Motor neuron (in vitro differentiated cells): ENCODE measurements at regions not wholly inside any gene's neighbourhood (a gene's known extent, or its start where the extent isn't known, plus 50 kb on each side); places are given as distances from the start of the nearest gene placed in this dataset.
"Not testable (repeated sequence)": the region's sequence is repeated elsewhere in the genome, so short reads cannot be mapped to it uniquely, and the experiment has no call there.

ENCODE experiments used
- ATAC-seq, 8 experiments: fragments of 200-7000 bp; cut with Tn5 transposase; replicated peaks in 6 of 8; 2 replicates each; pipeline ENCODE4 v1.8.0; 2021; ENCODE audit warnings: mild to moderate bottlenecking in 8 of 8, moderate library complexity in 8 of 8
- H3K27ac ChIP-seq, 2 donors: fragments of 250-450 bp; sonication (Bioruptor Pico); 2 replicates each; pipeline ENCODE4 v1.9.0; 2021; ENCODE audit warnings: antibody characterized with exemption in 2 of 2, mild to moderate bottlenecking in 2 of 2, moderate library complexity in 1 of 2
- H3K4me1 ChIP-seq, 2 donors: fragments of 250-450 bp; sonication (Bioruptor Pico); replicated peaks in 1 of 2; 2 replicates each; pipeline ENCODE4 v1.6.1; 2021; ENCODE audit warnings: antibody characterized with exemption in 2 of 2, mild to moderate bottlenecking in 2 of 2, moderate library complexity in 1 of 2
- H3K4me3 ChIP-seq, 5 donors: fragments of 250-450 bp; sonication (Bioruptor Pico); 2 replicates each; pipeline ENCODE4 v1.9.0; 2021; ENCODE audit warnings: antibody characterized with exemption in 5 of 5, mild to moderate bottlenecking in 5 of 5, moderate library complexity in 4 of 5
- WGBS, 10 experiments: fragments of 450-650 bp; shearing (Covaris generic); methylation state at CpG; one replicate each; pipeline ENCODE4 v1.0.0; 2022; 5-methylcytosine and 5-hydroxymethylcytosine counted together
- in situ Hi-C, 9 experiments: fragments of 400-800 bp; cut with MboI; loops; one replicate each; pipeline ENCODE4 v1.15.0; 2021; ENCODE audit warnings: low sequenced_read_pairs in 9 of 9, low pct_unique_long_range_greater_than_20kb in 2 of 9; ENCODE audit not compliant: unreplicated experiment in 9 of 9

GRCh38 chr7:16268821-16269768 is 152.2 kb downstream of the CRPPA start:
- WGBS, 10 experiments, result 64 to 100% (median 81%) methylated on average over 2 to 12 of the region's 12 CpGs
- in situ Hi-C loops, result no loop called here
- Histone ChIP-seq H3K27ac (no peak overlapping the region), H3K4me1 (no peaks in the 10 kb centered on the region), H3K4me3 (no peak overlapping the region)
- ATAC-seq, result peak in 2 of 8 experiments; percentile 22 to 55

DNA sequence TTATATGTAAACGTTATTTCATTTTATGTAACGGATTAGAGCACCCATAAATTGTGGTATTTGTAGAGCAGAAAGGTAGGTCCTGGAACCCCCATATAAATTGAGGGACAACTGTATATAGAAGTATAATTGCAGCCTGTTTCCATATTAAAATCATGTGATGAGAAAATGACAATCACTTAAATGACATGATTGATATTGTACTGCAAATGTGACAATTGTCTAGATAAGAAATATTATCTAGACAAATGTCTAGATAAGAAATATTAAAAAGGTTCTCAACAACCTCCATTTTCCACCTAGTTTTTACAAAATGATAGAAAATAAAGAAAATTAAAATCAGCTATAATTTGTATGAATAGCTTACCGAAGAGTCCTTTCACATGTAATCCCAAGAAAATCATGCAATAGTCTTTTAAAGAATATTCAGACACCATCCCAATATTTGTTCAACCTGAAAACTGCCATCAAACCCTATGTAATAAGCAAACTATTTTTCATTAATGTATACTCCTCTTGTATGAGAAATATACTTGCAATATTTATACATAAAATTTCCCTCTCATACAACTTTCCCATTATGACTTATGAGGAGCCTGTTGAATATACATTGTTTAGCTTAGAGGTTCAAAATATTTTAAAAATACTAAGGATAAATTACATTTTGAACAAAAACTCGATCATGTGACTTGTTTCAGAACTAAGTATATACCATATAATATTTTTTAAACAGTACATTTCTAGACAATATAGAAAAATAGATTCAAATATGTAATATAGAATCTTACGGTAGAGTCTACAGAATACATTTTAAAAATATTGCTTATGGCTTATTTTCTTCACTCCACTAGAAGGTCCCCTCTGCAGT is 153.2 kb downstream of the CRPPA start:
- ATAC-seq, result no peak
- in situ Hi-C loops, result no loop called here
- Histone ChIP-seq H3K4me1 (no peaks in the 10 kb centered on the region), H3K27ac (no peak overlapping the region), H3K4me3 (no peak overlapping the region)
- 59 to 100% (median 89%) methylated on average over 2 to 5 of the region's 5 CpGs for WGBS, 10 experiments

DNA sequence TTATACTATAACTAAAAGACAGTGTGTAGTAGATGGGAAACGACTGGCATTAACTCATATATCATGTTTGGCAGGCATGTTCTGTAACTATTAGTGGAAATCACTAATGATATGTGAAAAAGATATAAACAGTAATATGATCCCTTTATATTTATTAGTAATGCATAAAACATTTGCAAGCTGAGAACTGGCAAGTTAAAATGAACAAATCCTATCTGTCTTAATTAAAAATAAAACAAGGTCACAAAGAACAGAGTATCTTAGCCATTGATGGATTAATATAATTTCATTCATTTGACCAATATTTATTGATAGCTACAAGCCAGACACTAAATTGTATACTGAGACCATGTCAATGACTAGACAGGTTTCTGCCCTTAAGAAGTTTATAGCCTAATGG is 154.5 kb downstream of the CRPPA start:
- Histone ChIP-seq H3K4me1 (no peaks in the 10 kb centered on the region), H3K4me3 (no peak overlapping the region), H3K27ac (no peak overlapping the region)
- no peak for ATAC-seq
- 20 to 100% (median 83%) methylated on average over 1 of the region's 1 CpG; no CpG with 5 or more reads in 4 of the 10 experiments for WGBS, 10 experiments
- in situ Hi-C loops, result no loop called here

- H3K4me3 ChIP-seq, H3K27ac ChIP-seq, ATAC-seq, H3K4me1 ChIP-seq, in situ Hi-C loops: not testable (repeated sequence)
- WGBS, 10 experiments, result 56 to 100% (median 90%) methylated on average over 1 to 7 of the region's 9 CpGs; no CpG with 5 or more reads in 1 of the 10 experiments
Observed at GRCh38 chr7:16266470-16266869, 154.9 kb downstream of the CRPPA start.

GRCh38 chr7:16265863-16266458 is 155.4 kb downstream of the CRPPA start:
- in situ Hi-C loops, result no loop called here
- Histone ChIP-seq H3K4me3 (no peak overlapping the region), H3K4me1 (no peaks in the 10 kb centered on the region), H3K27ac (no peak overlapping the region)
- ATAC-seq, result no peak
- 57 to 100% (median 92%) methylated on average over 1 to 2 of the region's 3 CpGs; no CpG with 5 or more reads in 3 of the 10 experiments for WGBS, 10 experiments

- no peak for ATAC-seq
- Histone ChIP-seq H3K27ac (no peak overlapping the region), H3K4me3 (no peak overlapping the region), H3K4me1 (no peaks in the 10 kb centered on the region)
- WGBS, 10 experiments, result 62 to 95% (median 81%) methylated on average over 2 to 6 of the region's 7 CpGs
- in situ Hi-C loops, result no loop called here
Observed at GRCh38 chr7:16264823-16265804, 156.2 kb downstream of the CRPPA start.

DNA sequence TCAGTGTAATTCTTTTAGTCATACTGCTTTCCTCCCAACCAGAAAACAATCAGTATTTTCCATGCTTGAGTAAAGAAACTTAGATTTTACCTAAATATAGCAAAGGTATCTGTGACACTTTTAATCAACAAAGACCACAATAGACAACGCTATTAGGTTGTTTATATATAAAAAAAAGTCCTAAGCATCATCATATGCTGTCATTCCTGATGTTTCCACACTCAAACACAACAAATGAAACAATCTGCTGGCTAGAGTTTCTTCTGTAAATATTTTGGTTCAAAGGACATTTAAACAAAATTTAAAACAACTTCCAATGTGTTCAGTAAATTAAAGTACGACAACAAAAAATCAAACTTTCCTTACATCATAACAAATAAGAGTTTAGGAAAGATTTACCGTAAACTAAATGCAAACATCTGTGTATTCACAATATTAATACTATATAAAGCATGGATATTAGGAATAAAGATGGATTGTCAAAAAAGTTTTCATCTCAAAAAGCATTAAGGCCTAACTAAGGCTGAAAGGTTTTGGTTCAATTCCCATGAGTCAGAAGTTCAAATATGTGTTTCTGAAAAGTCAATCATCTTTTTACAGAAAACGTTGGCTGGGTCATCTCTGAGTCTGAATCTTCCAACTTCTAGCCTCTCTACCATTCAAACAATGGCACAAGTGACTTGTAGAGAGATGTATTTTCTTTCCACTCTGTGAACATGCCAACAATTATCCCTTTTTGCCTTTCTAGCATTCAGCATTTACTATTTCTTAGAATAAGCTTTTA is 157.1 kb downstream of the CRPPA start:
- H3K4me1 ChIP-seq, result no peaks in the 10 kb centered on the region
- in situ Hi-C loops, result no loop called here
- ATAC-seq, result no peak
- H3K4me3 ChIP-seq, result no peak overlapping the region
- no peak overlapping the region for H3K27ac ChIP-seq
- 46 to 100% (median 83%) methylated on average over 1 to 4 of the region's 4 CpGs; no CpG with 5 or more reads in 1 of the 10 experiments for WGBS, 10 experiments

DNA sequence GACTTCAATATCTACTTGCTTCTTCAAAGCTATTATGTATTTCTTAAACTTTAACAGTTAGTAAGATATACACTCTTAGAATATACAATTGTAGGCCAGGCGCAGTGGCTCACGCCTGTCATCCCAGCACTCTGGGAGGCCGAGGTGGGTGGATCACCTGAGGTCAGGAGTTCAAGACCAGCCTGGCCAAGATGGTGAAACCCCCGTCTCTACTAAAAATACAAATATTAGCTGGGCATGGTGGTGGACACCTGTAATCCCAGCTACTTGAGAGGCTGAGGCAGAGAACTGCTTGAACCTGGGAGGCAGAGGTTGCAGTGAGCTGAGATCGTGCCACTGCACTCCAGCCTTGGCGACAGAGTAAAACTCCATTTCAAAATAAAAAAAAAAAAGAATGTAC is 158.0 kb downstream of the CRPPA start:
- ATAC-seq, H3K27ac ChIP-seq, in situ Hi-C loops, H3K4me1 ChIP-seq, H3K4me3 ChIP-seq: not testable (repeated sequence)
- 70 to 100% (median 91%) methylated on average over 2 to 4 of the region's 6 CpGs; no CpG with 5 or more reads in 3 of the 10 experiments for WGBS, 10 experiments

DNA sequence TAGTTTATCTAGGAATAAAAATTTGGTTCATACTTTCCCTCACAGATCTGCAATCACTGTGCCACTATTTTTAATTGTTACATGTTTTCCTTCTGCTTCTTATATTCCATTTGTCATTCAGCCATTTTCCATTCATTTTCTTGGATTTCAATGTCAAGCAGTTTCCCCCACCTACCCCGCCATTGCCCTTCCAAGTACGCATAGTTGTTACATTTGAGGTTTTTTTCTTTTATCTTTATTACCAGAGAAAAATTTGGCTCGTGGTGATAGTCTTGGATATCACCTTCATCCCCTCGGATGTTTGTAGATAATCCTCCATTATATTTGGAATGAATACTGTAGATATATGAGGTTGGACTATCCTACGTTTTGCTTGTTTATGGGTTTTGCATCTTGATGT is 159.7 kb downstream of the CRPPA start:
- Histone ChIP-seq H3K4me1 (no peaks in the 10 kb centered on the region), H3K27ac (no peak overlapping the region), H3K4me3 (no peak overlapping the region)
- WGBS, 10 experiments, result 64 to 100% (median 86%) methylated on average over 1 to 5 of the region's 5 CpGs; no CpG with 5 or more reads in 1 of the 10 experiments
- no peak for ATAC-seq
- in situ Hi-C loops, result no loop called here

GRCh38 chr7:16261100-16261499 is 160.2 kb downstream of the CRPPA start:
- WGBS, 10 experiments, result 4 to 71% (median 47%) methylated on average over 2 of the region's 2 CpGs; no CpG with 5 or more reads in 1 of the 10 experiments
- in situ Hi-C loops, result no loop called here
- H3K4me3 ChIP-seq, result no peak overlapping the region
- H3K27ac ChIP-seq, result no peak overlapping the region
- no peak for ATAC-seq
- H3K4me1 ChIP-seq, result no peaks in the 10 kb centered on the region

GRCh38 chr7:16260236-16260728 is 161.1 kb downstream of the CRPPA start:
- 20 to 88% (median 57%) methylated on average over 1 of the region's 1 CpG; no CpG with 5 or more reads in 1 of the 10 experiments for WGBS, 10 experiments
- Histone ChIP-seq H3K4me3 (no peak overlapping the region), H3K27ac (no peak overlapping the region), H3K4me1 (no peaks in the 10 kb centered on the region)
- ATAC-seq, result peak in 1 of 8 experiments; percentile 74
- in situ Hi-C loops, result no loop called here
